Activated gamma-delta T cell treated with Interleukin-2 at 50 U/mL for 16 hours (primary cell): ENCODE measurements at regions not wholly inside any gene's neighbourhood (a gene's known extent, or its start where the extent isn't known, plus 50 kb on each side); places are given as distances from the start of the nearest gene placed in this dataset.
"Not testable (repeated sequence)": the region's sequence is repeated elsewhere in the genome, so short reads cannot be mapped to it uniquely, and the experiment has no call there.

Source experiments
- DNase-seq: peaks from one replicate; pipeline ENCODE4 v3.0.0-alpha.2; 2020

DNA sequence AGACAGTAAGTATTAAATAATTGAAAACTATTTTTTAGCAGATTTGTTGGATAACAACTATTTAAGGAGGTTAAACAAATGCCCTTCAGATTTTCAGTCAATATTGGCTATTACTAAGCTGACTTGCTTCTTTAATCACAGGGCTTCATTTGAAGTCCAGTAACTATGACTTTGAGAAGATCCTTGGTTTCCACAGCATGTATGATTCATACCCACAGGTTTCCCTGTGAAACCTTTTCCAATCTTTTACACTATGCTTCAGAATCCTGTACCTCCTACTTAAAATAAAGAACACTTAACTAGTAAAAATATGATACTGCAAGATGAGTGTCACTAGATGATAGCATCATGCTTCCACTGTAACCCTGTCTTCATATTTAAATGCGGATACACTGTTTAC, 211.9 kb downstream of the SPATA31A1 start:
- DNase-seq: not testable (repeated sequence)

DNA sequence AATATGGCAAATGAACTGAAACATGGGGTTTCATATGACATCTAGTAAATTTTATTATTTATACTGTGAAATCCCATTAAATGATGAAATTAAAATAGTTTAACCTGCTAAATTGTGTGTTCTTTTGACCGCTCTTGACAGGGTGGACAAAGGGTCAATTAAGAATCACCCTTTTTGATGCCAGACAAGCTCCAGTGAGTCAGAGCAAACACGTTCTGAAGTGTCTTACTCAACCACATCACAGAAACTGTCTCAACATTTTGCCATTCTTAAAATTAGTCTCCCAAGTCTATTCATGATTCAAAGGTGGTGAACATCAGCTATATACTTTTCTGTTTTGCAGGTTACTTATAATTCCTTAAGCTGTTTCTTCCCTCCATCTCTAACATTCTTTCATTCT, 213.4 kb downstream of the SPATA31A1 start:
- DNase-seq: not testable (repeated sequence)

DNA sequence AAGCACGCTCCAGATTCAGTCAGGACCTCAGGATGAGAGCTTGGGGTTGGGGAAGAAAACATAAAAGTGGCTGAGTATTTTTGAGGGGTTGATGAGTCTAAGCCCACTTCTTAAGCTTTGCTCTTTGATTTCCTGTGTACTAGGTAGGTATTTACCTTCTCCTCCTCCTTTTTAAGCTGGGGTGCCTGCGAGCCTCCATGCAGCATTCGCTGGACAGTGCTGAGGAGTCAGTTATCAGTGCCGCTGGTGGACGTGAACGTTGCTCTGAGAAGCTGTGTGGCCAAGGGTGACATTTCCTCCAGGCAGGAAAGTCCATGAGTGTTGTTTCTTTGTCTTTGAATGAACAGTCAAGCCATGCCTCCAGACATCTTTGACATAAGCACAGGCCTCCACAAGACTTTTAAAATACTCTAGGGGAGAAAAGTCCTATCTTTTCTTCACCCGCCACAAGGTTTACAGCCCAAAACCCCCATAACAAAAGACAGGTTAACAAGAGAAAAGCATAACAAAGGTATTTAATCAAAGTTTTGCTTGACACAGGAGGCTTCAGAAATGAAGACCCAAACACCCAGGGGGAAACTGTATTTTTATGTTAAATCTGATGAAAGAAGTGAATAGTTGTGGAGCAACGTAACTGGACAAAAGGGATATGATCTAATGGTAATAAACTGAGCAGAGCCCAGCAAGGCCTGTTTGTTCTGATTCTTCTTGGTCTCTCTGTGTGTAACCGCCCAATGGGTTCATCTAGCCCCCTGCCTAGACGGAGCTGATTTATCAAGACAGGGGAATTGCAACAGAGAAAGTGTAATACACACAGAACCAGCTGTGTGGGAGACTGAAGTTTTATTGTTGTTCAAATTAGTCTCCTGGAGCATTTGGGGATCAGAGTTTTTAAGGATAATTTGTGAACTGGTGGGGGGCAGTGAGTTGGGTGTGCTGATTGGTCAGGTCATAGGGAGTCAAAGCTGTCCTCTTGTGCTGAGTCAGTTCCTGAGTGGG, 217.9 kb downstream of the SPATA31A1 start:
- not testable (repeated sequence) for DNase-seq

DNA sequence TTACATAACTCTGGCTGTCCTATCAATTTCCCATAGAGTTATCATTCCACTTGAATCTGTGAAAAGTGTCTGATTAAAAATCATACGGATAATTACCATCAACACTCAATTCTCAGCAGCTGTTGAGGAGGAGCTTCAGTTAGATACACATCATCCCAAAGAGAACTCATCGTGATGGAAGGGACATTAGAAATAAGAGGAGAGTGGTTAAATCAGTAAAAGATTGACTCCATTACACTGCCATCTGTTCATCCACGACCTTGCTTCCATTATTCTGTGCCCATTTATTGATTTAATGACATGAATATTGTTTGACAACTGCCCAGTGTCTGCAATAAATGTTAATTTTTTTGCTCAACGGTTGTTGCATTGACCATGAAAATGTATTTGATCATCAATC, 223.5 kb downstream of the SPATA31A1 start:
- DNase-seq: not testable (repeated sequence)

DNA sequence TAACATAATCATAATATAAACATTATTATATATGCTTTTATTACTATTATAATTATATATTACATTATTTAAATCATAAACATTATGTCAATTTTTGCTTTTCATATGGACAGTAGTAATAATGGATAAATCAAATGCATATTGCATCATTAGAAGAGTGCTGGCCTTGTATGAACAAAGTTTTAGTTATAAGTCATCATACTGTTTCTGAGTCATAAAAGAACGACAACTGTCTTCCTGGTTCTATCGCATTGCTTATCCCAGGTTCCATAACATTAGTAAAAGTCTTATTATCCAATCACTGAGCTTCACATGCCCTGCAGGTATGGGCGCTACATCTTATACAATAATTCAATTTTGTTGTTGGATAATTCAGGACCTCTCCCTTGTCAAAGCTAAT, 225.8 kb downstream of the SPATA31A1 start:
- DNase-seq: not testable (repeated sequence)

DNA sequence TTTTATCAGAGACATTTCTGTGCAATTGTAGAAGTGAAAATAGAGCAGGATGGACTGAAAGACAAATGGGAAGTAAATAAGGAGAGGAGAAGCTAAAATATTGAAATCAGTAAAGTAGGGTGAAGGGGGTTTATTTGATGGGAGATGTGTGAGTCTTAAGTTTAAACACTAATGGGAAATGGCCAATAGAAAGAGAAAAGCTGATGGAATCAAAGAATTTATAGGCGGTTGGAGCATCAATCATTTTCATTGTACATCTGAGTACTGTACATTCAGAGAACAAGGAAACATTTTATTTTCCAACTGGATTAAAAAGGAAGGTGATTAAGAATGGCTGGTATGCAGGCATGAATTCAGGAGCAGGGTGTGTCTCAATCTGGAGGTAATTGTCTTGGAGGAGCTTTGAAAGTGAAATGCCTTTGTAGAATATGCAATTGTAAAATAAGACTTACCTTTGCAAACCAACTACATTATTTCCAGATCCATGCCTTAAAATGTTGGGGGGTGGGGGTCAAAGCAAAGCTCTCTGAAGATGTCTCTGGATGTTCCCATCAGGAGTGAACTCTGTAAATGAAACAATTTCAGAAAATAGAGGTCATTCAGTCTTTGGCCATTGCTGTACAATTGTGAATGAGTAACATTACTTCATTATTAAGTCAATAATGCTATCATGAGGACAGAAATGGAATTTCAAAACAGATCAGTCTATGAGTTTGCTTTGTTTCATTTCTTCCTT, 227.4 kb downstream of the SPATA31A1 start:
- DNase-seq: not testable (repeated sequence)

DNA sequence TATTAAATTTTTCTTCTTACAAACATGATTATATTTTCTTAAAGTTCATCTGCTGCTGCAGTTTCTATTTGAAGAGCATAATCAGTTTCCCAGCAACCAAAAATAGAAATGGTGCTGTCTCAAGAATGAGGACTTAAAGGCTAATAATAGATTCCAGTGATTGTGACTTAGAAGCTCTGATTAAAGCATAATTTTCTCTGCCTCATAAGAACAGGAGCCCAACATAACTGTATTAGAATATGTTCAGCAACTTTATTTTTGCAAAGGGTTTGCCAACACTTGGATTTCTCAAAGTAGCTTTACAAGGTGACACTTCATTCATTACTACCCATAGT, 227.9 kb downstream of the SPATA31A1 start:
- not testable (repeated sequence) for DNase-seq

DNA sequence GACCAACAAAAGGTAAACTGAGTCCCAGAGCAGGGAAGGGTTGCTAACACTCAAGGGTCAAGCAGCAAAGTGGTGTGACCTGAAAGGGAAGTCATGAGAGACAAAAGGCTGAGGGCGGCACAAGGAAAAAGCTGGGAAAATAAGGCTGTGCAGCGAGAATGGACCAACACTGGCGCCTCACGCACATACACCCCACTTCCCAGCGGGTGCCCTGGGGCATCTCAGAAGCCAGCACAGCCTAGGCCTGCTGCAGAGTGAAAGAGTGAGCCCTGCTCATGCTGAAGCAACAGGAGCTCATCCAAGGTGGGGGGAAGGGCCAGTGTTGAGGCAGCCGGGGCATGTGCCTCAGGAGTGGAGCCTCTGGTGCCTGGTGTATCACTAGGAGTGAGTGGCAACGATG, 229.8 kb downstream of the SPATA31A1 start:
- not testable (repeated sequence) for DNase-seq

DNA sequence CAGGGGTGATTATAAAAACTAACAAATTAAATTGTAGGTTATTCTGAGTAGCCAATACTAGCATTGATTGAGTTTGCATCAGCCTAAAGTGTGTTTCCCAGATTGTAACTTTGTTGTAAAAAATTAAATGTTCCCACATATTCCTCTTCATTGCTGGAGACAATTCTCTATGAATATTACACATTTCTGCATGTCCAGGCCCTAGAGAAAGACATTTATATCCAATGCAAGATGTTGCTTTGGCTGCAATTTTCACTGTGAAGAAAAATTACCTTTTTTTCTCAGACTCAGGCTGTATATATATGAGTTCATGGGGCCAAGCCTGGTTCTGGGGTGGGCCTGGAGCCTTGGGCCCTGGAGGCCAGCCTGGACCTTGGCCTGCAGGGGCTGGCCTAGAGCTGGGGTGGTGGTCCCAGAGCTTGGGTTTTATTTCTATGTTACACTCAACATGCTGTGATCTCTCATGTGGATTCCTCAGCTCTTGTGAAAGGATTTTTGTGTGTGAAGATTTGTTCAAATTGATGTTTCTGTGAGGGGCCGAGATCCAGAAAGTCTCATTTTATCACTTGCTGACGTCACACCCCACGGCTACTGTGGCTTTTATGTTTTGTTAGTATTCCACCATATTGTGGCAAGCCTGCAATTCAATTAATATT, 232.5 kb downstream of the SPATA31A1 start:
- DNase-seq: no peak

DNA sequence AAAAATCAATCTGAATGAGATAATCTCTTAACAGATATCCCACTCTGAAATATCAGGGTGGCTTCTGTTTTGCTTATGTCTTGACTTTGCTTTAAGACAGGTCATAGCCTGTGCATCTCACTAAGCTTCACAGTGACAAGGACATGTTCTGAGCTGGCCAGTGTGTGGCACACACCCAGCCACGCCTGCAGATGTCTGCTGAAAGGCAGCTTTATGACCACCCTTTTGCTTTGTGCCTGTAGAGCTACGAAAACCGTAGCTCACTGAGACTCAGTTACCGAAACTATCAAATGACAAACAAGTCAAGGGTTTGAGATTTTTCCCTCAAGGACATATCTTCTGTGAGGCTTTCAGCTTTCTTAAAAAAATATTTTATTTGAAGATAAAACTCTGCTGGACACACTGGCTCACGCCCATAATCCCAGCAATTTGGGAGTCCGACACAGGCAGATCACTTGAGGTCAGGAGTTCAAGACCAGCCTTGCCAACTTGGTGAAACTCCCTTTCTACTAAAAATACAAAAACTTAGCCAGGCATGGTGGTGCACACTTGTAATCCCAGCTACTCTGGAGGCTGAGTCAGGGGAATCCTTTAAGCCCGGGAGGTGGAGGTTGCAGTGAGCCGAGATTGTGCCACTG, 233.2 kb downstream of the SPATA31A1 start:
- DNase-seq: no peak

DNA sequence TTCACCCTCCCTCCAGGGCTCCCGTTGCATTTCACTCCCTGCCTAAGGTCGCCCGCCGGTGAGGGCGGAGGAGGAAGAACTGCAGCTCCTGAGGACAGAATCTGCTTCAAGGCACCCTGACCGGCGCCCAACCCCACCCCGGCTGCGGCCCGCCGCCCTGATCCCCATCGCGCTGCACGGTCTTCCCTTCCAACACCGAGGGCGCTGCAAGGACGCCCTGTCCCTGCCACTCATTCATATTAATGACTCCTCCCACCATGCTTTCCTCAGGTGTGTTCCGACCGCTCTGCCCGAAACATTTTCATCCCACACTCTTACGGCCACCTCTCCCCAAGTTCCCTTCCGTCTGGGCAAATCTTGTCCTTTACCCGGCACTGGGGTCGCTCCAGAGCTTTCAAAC, 248.6 kb downstream of the SPATA31A1 start:
- DNase-seq: not testable (repeated sequence)

DNA sequence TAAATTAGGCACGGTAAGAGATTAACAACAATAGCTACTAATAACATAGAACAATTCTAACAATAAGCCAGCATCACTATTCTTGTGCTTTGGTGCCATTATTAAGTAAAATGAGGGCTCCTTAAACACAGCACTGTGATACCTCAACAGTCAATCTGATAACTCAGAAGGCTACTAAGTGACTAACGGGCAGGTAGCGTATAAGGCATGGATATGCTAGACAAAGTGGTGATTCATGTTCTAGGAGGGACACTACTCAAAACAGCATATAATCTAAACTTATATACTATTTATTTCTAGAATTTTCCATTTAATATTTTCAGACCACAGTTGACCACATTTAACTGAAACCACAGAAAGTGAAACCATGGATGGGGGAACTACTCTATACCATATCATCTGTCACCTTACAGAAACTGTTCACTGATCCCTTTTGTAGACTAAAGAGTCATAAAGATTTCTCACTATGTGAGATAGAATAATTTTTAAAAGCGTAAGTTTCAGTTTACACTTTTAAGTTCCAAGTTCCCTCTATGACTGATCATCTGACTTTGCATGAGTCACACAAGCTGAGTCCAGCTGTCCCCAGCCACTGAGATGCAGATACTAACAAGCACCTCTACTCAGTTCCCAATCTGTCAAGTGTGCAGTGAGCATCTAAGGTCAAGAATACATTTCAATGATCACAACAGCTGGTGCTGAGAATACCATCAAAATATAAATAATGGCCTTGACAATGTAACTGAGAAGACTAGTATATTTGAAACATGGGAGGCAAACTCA, 256.2 kb downstream of the SPATA31A1 start:
- not testable (repeated sequence) for DNase-seq

DNA sequence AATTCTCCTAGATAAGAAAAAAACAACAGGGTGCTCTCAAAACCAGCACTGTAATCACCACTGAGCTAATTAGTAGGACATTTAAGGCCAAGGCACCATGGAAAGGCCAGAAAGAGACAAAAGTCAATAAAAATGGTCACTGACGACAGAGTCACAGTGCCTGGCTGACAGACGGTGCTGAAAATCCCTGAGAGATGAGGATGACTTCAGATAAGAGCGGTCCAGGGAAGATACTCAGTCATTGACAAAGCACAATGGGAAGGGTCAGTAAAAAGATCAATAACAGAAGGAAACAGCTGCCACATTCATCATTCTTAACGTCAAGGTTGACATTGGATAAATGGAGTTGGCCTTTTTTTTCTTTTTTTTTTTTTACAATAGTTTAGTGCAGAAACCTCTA, 261.0 kb downstream of the SPATA31A1 start:
- DNase-seq: not testable (repeated sequence)

DNA sequence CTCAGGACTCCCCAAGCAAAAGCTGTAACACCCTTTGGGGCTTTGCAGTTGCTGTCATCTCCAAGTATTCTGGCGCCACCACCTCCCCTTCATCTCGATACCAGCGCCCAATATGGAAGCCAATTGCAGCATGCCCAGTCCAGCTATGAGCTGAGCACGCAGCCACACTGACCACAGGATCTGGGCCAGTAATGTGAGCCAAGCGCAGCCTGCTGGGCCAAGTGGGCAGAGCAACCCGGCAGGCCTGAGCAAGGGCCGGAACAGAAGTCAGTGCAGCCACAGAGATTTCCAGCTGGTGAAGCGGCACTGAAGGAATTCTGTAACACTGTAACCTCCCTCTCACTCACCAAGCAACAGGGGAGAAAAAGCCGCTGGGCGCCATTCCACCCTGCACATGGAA, 268.6 kb downstream of the SPATA31A1 start:
- DNase-seq: not testable (repeated sequence)

DNA sequence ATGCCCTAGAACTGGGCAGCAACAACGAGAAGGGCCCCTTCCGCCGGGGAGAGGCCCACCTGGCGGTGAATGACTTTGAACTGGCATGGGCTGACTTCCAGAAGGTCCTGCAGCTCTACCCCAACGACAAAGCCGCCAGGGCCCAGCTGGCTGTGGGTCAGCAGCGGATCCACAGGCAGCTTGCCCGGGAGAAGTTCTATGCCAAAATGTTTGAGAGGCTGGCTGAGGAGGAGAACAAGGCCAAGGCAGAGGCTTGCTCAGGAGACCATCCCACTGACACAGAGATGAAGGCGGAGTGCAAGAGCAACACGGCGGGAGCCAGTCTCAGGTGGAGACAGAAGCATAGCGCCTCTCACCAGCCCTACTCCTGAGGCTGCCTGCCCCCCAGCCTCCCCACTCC, 276.6 kb downstream of the SPATA31A1 start:
- DNase-seq: not testable (repeated sequence)

DNA sequence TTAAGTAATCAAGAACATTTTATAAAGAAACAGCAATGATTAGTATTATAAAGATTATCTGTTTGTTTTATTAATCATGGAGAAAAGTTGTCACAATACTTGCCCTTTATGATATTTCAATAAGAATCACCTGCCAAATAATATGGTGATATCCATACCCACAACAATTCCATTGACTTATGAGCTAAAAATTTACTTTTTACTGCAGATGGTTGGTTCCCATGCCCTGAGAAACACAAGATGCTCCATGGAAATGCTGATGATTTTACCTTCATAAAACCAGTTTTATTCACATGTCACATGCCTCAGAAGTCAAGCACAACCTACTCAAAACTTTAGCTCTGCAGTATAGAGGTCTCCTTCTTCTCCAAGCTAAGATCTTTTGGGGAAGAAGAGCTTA, 293.6 kb downstream of the SPATA31A1 start:
- not testable (repeated sequence) for DNase-seq

DNA sequence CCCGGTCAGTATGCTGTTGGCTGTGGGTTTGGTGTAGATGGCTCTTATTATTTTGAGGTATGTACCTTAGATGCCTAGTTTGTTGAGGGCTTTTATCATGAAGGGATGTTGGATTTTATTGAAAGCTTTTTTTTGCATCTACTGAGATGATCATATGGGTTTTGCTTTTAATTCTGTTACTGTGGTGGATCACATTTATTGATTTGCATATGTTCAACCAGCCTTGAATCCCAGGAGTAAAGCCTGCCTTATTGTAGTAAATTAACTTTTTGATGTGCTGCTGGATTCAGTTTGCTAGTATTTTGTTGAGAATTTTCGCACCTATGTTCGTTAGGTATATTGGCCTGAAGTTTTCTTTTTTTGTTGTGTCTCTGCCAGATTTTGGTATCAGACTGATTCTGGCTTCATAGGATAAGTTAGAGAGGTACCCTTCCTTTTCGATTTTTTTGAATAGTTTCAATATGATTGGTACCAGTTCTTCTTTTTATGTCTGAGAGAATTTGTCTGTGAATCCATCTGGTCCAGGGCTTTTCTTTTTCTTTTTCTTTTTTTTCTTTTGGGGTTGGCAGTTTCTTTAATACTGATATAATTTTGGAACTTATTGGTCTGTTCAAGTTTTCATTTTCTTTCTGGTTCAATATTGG, 301.6 kb downstream of the SPATA31A1 start:
- not testable (repeated sequence) for DNase-seq

DNA sequence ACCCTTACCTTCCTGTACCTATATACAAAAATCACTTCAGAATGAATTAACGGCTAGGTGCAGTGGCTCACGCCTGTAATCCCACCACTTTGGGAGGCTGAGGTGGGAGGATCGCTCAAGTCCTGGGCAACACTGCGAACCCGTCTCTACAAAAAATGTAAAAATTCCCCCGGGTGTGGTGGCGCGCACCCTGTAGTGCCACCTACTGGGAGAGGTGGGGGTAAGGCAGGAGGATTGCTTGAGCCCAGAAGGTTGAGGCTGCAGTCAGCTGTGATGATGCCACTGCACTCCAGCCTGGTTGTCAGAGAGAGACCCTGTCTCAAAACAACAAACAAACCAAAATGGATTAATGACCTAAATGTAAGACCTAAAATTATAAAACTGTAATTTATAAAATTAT, 307.6 kb downstream of the SPATA31A1 start:
- DNase-seq: not testable (repeated sequence)

DNA sequence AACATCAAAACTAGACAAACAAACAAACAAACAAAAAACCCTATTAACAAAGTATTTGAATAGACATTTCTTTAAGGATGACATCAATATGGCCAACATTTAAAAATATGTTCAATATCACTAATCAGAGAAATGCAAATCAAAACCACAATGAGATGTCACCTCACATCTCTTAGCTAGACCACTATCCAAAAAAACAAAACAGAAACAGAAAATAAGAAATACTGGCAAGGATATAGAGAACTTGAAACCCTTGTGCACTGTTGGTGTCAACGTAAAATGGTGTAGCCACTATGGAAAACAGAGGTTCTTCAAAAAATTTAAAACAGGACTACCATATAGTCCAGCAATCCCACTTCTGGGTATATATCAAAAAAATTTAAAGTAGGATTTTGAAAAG, 308.2 kb downstream of the SPATA31A1 start:
- DNase-seq: not testable (repeated sequence)

DNA sequence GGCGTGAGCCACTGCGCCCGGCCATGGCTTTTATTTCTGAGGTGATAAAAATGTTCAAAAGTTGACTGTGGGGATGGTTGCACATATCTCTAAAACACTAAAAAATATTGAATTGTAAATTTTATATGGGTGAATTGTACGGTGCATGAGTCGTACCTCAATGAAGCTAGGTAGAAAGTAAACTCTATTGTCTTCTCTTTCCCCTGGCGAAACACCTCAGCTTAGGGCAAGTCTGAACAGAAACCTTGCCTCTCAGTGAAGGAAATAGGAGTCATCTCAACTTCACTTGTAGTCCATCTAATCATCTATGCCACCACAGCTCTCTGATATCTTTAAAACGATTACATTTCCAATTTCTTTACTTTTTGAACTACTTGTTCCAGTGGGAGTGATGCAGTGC, 309.6 kb downstream of the SPATA31A1 start:
- DNase-seq: not testable (repeated sequence)

DNA sequence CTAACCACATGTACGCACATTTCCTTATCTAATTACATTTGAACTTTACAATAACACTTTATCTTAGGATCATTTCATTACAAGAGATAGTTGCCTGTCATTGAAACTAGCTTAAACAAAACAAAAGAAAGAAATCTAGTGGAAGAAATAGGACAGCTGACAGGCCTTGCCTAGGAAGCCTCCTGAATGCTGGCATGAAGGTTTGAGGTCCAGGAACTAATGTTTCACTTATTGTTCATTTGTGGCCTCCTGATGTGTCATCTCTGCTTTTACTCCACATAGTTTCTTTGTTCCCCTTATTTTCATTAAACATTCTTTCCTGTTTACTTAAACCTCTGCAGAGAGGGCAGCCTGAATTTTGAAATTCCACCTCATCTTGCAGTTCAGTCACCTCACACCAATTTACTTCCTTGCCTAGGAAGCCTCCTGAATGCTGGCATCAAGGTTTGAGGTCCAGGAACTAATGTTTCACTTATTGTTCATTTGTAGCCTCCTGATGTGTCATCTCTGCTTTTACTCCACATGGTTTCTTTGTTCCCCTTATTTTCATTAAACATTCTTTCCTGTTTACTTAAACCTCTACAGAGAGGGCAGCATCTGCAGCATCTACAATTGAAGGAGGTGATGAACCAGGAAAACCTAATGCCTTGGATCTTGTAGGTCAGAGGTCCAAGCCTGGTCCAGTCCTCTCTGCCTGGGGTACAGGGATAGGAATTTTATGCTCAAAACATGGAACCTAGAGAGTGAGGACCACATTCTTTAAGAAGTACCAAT, 319.2 kb downstream of the SPATA31A1 start:
- not testable (repeated sequence) for DNase-seq
